K562 (cell line): ENCODE measurements at regions not wholly inside any gene's neighbourhood (a gene's known extent, or its start where the extent isn't known, plus 50 kb on each side); places are given as distances from the start of the nearest gene placed in this dataset.

ENCODE experiments used
- ATAC-seq: fragments of 200-7000 bp; cut with Tn5 transposase; 3 replicates; pipeline ENCODE4 v1.9.1; 2020; ENCODE audit warnings: moderate library complexity
- BruUV-seq: library from RNA; stranded (reverse); fragments of 400-500 nt; replicated peaks from 2 replicates; lab custom pipeline; 2021; lab: Mats Ljungman, UMichigan
- CTCF ChIA-PET: fragments of 300-600 bp; formaldehyde crosslinking; extraction: SDS; loops from one replicate; lab custom pipeline; 2021; ENCODE audit warnings: low intra/inter-chr PET ratio; lab: Yijun Ruan, JAX
- POLR2A ChIA-PET: fragments of 300-600, 350-650 bp; sonication (Branson Sonifier 250); formaldehyde crosslinking; extraction: SDS; loops from one replicate; lab custom pipeline; 2021; ENCODE audit warnings: antibody characterized with exemption, inconsistent platforms; lab: Yijun Ruan, JAX
- DNase-seq, 4 experiments: peaks; one replicate each; pipeline versions ENCODE4 v3.0.0 to v3.0.0-alpha.2; 2011 to 2018; ENCODE audit warnings: low spot score in 3 of 4, mixed read lengths in 3 of 4; ENCODE audit errors: extremely low read depth in 1 of 4
- FAIRE-seq: peaks from 2 replicates; lab custom pipeline; 2011; peaks lifted over from hg19 to GRCh38; lab: Jason Lieb, UNC
- H2AFZ ChIP-seq: 2 replicates; pipeline ENCODE4 v1.6.0; 2011; ENCODE audit warnings: low read depth, low read length, control low read depth, inconsistent platforms
- H3K27ac ChIP-seq: fragments of 200-600 bp; 3 replicates; pipeline ENCODE4 v1.8.0; 2011; ENCODE audit warnings: low read depth, mild to moderate bottlenecking, control low read depth, inconsistent platforms, low read length, moderate library complexity, mixed read lengths; ENCODE audit errors: extremely low read depth
- H3K27me3 ChIP-seq, 2 experiments: fragments of 300-600 bp in 1 of 2; 2 replicates in 1 of 2; 3 replicates in 1 of 2; pipeline versions ENCODE4 v1.6.0 to v1.8.0; 2011; ENCODE audit warnings: inconsistent platforms in 2 of 2, low read length in 2 of 2, mild to moderate bottlenecking in 1 of 2, mixed read lengths in 1 of 2, moderate library complexity in 1 of 2; ENCODE audit not compliant: control insufficient read depth in 2 of 2, insufficient read depth in 2 of 2
- H3K36me3 ChIP-seq: fragments of 300-600 bp; 3 replicates; pipeline ENCODE4 v1.8.0; 2011; ENCODE audit warnings: mild to moderate bottlenecking, low read length, inconsistent platforms; ENCODE audit not compliant: control insufficient read depth, insufficient read depth
- H3K4me1 ChIP-seq, 2 experiments: fragments of 200-600 bp in 1 of 2; replicated peaks in 1 of 2; 2 replicates in 1 of 2; 3 replicates in 1 of 2; pipeline versions ENCODE4 v1.5.1 to v1.8.0; 2011; ENCODE audit warnings: inconsistent platforms in 2 of 2, low read length in 2 of 2, mild to moderate bottlenecking in 1 of 2, mixed read lengths in 1 of 2, moderate library complexity in 1 of 2; ENCODE audit not compliant: control insufficient read depth in 2 of 2, insufficient read depth in 2 of 2
- H3K4me2 ChIP-seq: 2 replicates; pipeline ENCODE4 v1.6.1; 2011; ENCODE audit warnings: low read length, control low read depth, inconsistent platforms, mixed read lengths; ENCODE audit not compliant: insufficient read depth
- H3K4me3 ChIP-seq: fragments of 200-600 bp; sonication (generic), shearing (Covaris generic); 2 replicates; pipeline ENCODE4 v1.5.1; 2016; ENCODE audit warnings: control low read depth, inconsistent platforms
- H3K79me2 ChIP-seq: fragments of 200-600 bp; 3 replicates; pipeline ENCODE4 v1.8.0; 2011; ENCODE audit warnings: low read length, inconsistent platforms; ENCODE audit not compliant: control insufficient read depth, insufficient read depth
- H3K9ac ChIP-seq, 2 experiments: 2 replicates each; pipeline versions ENCODE4 v1.6.0 to v1.6.1; 2011; ENCODE audit warnings: low read depth in 2 of 2, low read length in 2 of 2, control low read depth in 1 of 2, inconsistent platforms in 1 of 2, mild to moderate bottlenecking in 1 of 2, mixed read lengths in 1 of 2; ENCODE audit not compliant: insufficient read depth in 1 of 2
- H3K9me1 ChIP-seq: one replicate; pipeline ENCODE4 v1.6.0; 2011; ENCODE audit warnings: inconsistent platforms, mild to moderate bottlenecking, low read length, moderate library complexity; ENCODE audit not compliant: control insufficient read depth, insufficient read depth
- H3K9me3 ChIP-seq: replicated peaks from 2 replicates; pipeline ENCODE4 v1.5.1; 2011; ENCODE audit warnings: low read depth, low read length, inconsistent platforms; ENCODE audit not compliant: control insufficient read depth, insufficient read depth
- H4K20me1 ChIP-seq: replicated peaks from 2 replicates; pipeline ENCODE4 v1.6.1; 2011; ENCODE audit warnings: low read length, inconsistent platforms, mixed read lengths; ENCODE audit not compliant: control insufficient read depth, insufficient read depth
- BACH1 ChIP-seq: fragments of 200-800 bp; sonication (Bioruptor generic); IDR thresholded peaks from 2 replicates; pipeline ENCODE4 v1.6.1; 2016; ENCODE audit warnings: missing genetic modification characterization, missing compliant biosample characterization
- ELF2 ChIP-seq: fragments of 250-450 bp; sonication (Bioruptor Pico); IDR thresholded peaks from 2 replicates; pipeline ENCODE4 v1.5.0; 2021; ENCODE audit warnings: mild to moderate bottlenecking
- FOXP1 ChIP-seq: sonication (generic); formaldehyde crosslinking; IDR thresholded peaks from 2 replicates; pipeline ENCODE4 v1.8.0; 2022; ENCODE audit warnings: mild to moderate bottlenecking, missing genetic modification reagents
- GATAD2A ChIP-seq: fragments of 450-650 bp; IDR thresholded peaks from 2 replicates; pipeline ENCODE4 v1.6.1; 2017
- L3MBTL2 ChIP-seq: fragments of 450-650 bp; IDR thresholded peaks from 2 replicates; pipeline ENCODE4 v1.6.1; 2016; ENCODE audit warnings: mild to moderate bottlenecking, moderate library complexity
- LEF1 ChIP-seq: fragments of 450-650 bp; IDR thresholded peaks from 2 replicates; pipeline ENCODE4 v1.6.1; 2016; ENCODE audit warnings: mild to moderate bottlenecking
- MTA2 ChIP-seq: fragments of 450-650 bp; IDR thresholded peaks from 2 replicates; pipeline ENCODE4 v1.6.1; 2016; ENCODE audit warnings: low read depth
- XRCC3 ChIP-seq: fragments of 450-650 bp; IDR thresholded peaks from 2 replicates; pipeline ENCODE4 v1.6.1; 2017; ENCODE audit warnings: mild to moderate bottlenecking, moderate library complexity
- in situ Hi-C: fragments of 300-500 bp; cut with MboI; formaldehyde crosslinking; loops from 4 replicates; pipeline ENCODE4 v1.15.0; 2018; ENCODE audit warnings: inconsistent platforms, mixed read lengths
- intact Hi-C: fragments of 100-400 bp; cut with micrococcal nuclease; formaldehyde crosslinking; loops from 2 replicates; pipeline ENCODE4 v1.14.2; 2022
- TF ChIP-seq, protein P1 (sequence below): fragments of 450-650 bp; formaldehyde crosslinking; IDR thresholded peaks from 2 replicates; pipeline ENCODE4 v1.4.0; 2020; ENCODE audit warnings: mild to moderate bottlenecking, moderate library complexity

DNA sequence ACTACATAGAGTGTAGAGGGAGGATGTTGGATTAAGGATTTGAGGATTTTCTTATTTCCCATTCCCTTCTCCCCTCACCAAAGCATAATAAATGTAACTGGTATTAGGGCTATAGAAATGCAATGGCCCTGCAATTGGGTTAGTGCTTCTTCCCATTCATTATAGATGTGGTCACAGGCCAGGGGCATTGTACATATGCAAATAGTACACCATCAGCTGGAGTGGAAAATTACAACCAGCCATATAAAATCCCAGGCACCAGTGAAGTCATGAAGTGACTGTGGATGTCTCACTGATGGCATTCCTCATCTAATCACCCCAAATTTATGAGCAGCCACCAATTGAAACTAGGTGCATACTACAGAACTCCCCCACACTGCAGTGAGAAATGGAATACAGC is 105.9 kb downstream of the PLK2 start:
- intact Hi-C loops = no loop called here
- H3K4me2 ChIP-seq = no peak overlapping the region
- H3K27ac ChIP-seq = no peak overlapping the region
- POLR2A ChIA-PET = no interaction called here
- FAIRE-seq (no peak), DNase-seq (no peak), ATAC-seq (no peak)
- in situ Hi-C loops = no loop called here
- H3K36me3 ChIP-seq = no peaks in the 10 kb centered on the region
- TF ChIP-seq L3MBTL2 = no peak
- no peak for TF ChIP-seq BACH1 (tag)
- TF ChIP-seq, protein P1, sequence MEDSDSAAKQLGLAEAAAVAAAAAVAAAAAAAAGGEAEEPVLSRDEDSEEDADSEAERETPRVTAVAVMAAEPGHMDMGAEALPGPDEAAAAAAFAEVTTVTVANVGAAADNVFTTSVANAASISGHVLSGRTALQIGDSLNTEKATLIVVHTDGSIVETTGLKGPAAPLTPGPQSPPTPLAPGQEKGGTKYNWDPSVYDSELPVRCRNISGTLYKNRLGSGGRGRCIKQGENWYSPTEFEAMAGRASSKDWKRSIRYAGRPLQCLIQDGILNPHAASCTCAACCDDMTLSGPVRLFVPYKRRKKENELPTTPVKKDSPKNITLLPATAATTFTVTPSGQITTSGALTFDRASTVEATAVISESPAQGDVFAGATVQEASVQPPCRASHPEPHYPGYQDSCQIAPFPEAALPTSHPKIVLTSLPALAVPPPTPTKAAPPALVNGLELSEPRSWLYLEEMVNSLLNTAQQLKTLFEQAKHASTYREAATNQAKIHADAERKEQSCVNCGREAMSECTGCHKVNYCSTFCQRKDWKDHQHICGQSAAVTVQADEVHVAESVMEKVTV (CRISPR knock-in tag) = no peak
- no peak for TF ChIP-seq LEF1
- TF ChIP-seq XRCC3 = no peak
- no peak for TF ChIP-seq GATAD2A
- TF ChIP-seq ELF2 = no peak
- TF ChIP-seq FOXP1 (CRISPR knock-in tag) = no peak
- TF ChIP-seq MTA2 = no peak
- no peaks in the 10 kb centered on the region for H3K79me2 ChIP-seq
- no peaks in the 10 kb centered on the region for H3K9me3 ChIP-seq
- no peaks in the 10 kb centered on the region for H3K27me3 ChIP-seq
- H2AFZ ChIP-seq = no peak overlapping the region
- no peaks in the 10 kb centered on the region for H3K9me1 ChIP-seq
- no peak overlapping the region for H3K9ac ChIP-seq
- CTCF ChIA-PET = no interaction called here
- no peak overlapping the region for H3K4me3 ChIP-seq
- BruUV-seq = no TSS peak
- H3K4me1 ChIP-seq = no peaks in the 10 kb centered on the region
- no peaks in the 10 kb centered on the region for H4K20me1 ChIP-seq
